Calu3 (cell line): ENCODE measurements at regions not wholly inside any gene's neighbourhood (a gene's known extent, or its start where the extent isn't known, plus 50 kb on each side); places are given as distances from the start of the nearest gene placed in this dataset.

Experiments used
- BruUV-seq: library from RNA; stranded (reverse); fragments of 400-500 nt; replicated peaks from 2 replicates; lab custom pipeline; 2021; lab: Mats Ljungman, UMichigan
- CTCF ChIA-PET: fragments of 300-600 bp; sonication (Branson Sonifier 250); formaldehyde crosslinking; loops from one replicate; lab custom pipeline; 2022; ENCODE audit warnings: antibody characterized with exemption; lab: Charles Lee
- DNase-seq: peaks from one replicate; pipeline ENCODE4 v3.0.0; 2022
- H3K27ac Mint-ChIP-seq: one replicate; pipeline ENCODE4 v1.8.0; 2022; ENCODE audit warnings: mixed read lengths; ENCODE audit not compliant: unreplicated experiment
- H3K27me3 Mint-ChIP-seq: one replicate; pipeline ENCODE4 v1.8.0; 2022; ENCODE audit warnings: mixed read lengths; ENCODE audit not compliant: unreplicated experiment
- H3K36me3 Mint-ChIP-seq: one replicate; pipeline ENCODE4 v1.8.0; 2022; ENCODE audit warnings: mild to moderate bottlenecking, moderate library complexity, mixed read lengths; ENCODE audit not compliant: insufficient read depth, unreplicated experiment
- H3K4me1 Mint-ChIP-seq: one replicate; pipeline ENCODE4 v1.8.0; 2022; ENCODE audit warnings: mild to moderate bottlenecking, low read depth, mixed read lengths; ENCODE audit not compliant: unreplicated experiment
- H3K4me3 Mint-ChIP-seq: one replicate; pipeline ENCODE4 v1.8.0; 2022; ENCODE audit warnings: mild to moderate bottlenecking, low read depth, moderate library complexity, mixed read lengths; ENCODE audit not compliant: unreplicated experiment
- H3K9me3 Mint-ChIP-seq: one replicate; pipeline ENCODE4 v1.8.0; 2022; ENCODE audit warnings: low read depth, mixed read lengths; ENCODE audit not compliant: unreplicated experiment
- intact Hi-C: fragments of 100-400 bp; cut with micrococcal nuclease; formaldehyde crosslinking; loops from one replicate; pipeline ENCODE4 v1.10.0; 2022; ENCODE audit not compliant: unreplicated experiment
- TF ChIP-seq, protein P1 (sequence below): fragments of 200-600 bp; IDR thresholded peaks from one replicate; pipeline ENCODE4 v1.8.0; 2022; ENCODE audit warnings: antibody characterized with exemption; ENCODE audit not compliant: unreplicated experiment

GRCh38 chr16:13742928-13743327, 177.0 kb upstream of the ERCC4 start:
- no peak for DNase-seq
- no peak overlapping the region for H3K4me3 Mint-ChIP-seq
- intact Hi-C loops = no loop called here
- no peaks in the 10 kb centered on the region for H3K4me1 Mint-ChIP-seq
- TF ChIP-seq, protein P1, sequence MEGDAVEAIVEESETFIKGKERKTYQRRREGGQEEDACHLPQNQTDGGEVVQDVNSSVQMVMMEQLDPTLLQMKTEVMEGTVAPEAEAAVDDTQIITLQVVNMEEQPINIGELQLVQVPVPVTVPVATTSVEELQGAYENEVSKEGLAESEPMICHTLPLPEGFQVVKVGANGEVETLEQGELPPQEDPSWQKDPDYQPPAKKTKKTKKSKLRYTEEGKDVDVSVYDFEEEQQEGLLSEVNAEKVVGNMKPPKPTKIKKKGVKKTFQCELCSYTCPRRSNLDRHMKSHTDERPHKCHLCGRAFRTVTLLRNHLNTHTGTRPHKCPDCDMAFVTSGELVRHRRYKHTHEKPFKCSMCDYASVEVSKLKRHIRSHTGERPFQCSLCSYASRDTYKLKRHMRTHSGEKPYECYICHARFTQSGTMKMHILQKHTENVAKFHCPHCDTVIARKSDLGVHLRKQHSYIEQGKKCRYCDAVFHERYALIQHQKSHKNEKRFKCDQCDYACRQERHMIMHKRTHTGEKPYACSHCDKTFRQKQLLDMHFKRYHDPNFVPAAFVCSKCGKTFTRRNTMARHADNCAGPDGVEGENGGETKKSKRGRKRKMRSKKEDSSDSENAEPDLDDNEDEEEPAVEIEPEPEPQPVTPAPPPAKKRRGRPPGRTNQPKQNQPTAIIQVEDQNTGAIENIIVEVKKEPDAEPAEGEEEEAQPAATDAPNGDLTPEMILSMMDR = no peak
- no peaks in the 10 kb centered on the region for H3K36me3 Mint-ChIP-seq
- peaks cover 12% of the 10 kb centered on the region for H3K9me3 Mint-ChIP-seq
- H3K27me3 Mint-ChIP-seq = no peaks in the 10 kb centered on the region
- no peak overlapping the region for H3K27ac Mint-ChIP-seq
- CTCF ChIA-PET = no interaction called here
- BruUV-seq = no TSS peak

GRCh38 chr16:13743571-13743970, 176.4 kb upstream of the ERCC4 start:
- CTCF ChIA-PET = no interaction called here
- TF ChIP-seq, protein P1 = no peak
- no TSS peak for BruUV-seq
- intact Hi-C loops = no loop called here
- Mint-ChIP-seq H3K36me3 (no peaks in the 10 kb centered on the region), H3K27ac (no peak overlapping the region), H3K4me1 (no peaks in the 10 kb centered on the region), H3K9me3 (peaks cover 12% of the 10 kb centered on the region), H3K4me3 (no peak overlapping the region), H3K27me3 (no peaks in the 10 kb centered on the region)
- no peak for DNase-seq

DNA sequence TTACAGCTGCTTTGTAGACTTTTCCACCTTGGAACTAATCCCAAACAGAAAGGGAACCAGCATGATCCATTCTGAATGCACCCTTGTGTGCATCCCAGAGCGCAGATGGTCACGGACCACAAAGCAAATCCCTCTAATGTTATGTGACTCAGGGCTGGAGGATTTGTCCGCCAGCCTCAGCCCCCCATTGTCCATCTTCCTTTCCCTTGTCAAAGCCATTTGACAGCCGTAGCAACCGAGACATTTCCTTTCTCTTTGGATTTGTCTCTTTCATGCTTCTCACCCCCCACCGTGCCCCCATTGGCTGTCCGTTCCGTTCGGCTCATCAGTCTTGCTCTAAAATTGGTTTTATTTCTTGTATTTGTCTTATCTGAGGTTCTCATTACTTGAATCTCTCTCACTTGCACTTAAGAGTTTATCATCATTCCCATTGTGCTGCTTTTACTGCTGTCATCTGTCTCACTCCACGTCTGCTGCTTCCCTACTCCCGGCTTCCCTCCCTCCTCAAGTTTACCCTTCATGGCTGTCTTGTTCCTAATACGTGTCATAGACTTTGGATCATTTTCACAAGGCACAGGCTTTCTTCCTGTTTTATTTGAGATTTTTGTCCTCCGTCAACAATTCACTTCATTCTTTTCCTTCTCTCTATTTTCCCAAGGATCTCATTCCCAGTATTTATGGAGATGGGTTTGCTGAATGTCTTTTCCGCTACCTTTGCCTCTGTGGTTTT, 163.4 kb upstream of the ERCC4 start:
- peaks cover 30% of the 10 kb centered on the region for H3K27me3 Mint-ChIP-seq
- no peaks in the 10 kb centered on the region for H3K36me3 Mint-ChIP-seq
- H3K27ac Mint-ChIP-seq = no peak overlapping the region
- peaks cover 6% of the 10 kb centered on the region for H3K9me3 Mint-ChIP-seq
- no peak overlapping the region for H3K4me3 Mint-ChIP-seq
- TF ChIP-seq, protein P1 = no peak
- CTCF ChIA-PET = no interaction called here
- no peaks in the 10 kb centered on the region for H3K4me1 Mint-ChIP-seq
- no peak for DNase-seq
- no TSS peak for BruUV-seq
- intact Hi-C loops = no loop called here

DNA sequence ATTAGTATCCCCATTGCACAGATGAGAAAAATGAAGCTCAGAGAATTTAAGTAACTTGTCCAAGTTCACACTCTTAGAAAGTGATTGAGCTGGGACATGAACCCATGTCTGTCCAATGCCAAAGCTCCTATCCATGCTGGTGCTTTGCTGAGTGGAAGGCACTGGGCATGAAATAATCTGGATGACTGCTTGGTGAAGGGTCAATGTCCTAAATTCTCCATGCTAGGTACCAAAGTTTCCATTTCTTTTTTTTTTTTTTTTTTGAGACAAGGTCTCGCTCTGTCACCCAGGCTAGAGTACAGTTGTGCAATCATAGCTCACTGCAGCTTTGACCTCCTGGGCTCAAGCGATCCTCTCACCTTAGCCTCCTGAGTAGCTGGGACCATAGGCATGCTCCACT, 153.6 kb upstream of the ERCC4 start:
- Mint-ChIP-seq H3K9me3 (no peaks in the 10 kb centered on the region), H3K36me3 (no peaks in the 10 kb centered on the region), H3K4me1 (no peaks in the 10 kb centered on the region), H3K27ac (no peak overlapping the region), H3K4me3 (no peak overlapping the region), H3K27me3 (peaks cover 46% of the 10 kb centered on the region)
- TF ChIP-seq, protein P1 = no peak
- BruUV-seq = no TSS peak
- CTCF ChIA-PET = no interaction called here
- intact Hi-C loops = no loop called here
- no peak for DNase-seq
